DOHH2 (cell line): ENCODE measurements at regions not wholly inside any gene's neighbourhood (a gene's known extent, or its start where the extent isn't known, plus 50 kb on each side); places are given as distances from the start of the nearest gene placed in this dataset.

Experiments used
- H3F3A ChIP-seq: fragments of 200-600 bp; sonication (generic), shearing (Covaris generic); 2 replicates; pipeline ENCODE4 v1.6.0; 2016; ENCODE audit warnings: antibody characterized with exemption, mild to moderate bottlenecking; ENCODE audit not compliant: control insufficient read depth, insufficient read depth
- H3K27ac ChIP-seq: fragments of 200-600 bp; sonication (generic); 2 replicates; pipeline ENCODE4 v1.5.1; 2014; ENCODE audit warnings: low read depth, mild to moderate bottlenecking, low read length, moderate library complexity
- H3K27me3 ChIP-seq: fragments of 200-600 bp; sonication (generic); 2 replicates; pipeline ENCODE4 v1.6.1; 2014; ENCODE audit warnings: mild to moderate bottlenecking, low read length, mixed read lengths; ENCODE audit not compliant: control insufficient read depth
- H3K36me3 ChIP-seq: fragments of 200-600 bp; sonication (generic); 2 replicates; pipeline ENCODE4 v1.6.1; 2014; ENCODE audit warnings: mild to moderate bottlenecking, low read length, moderate library complexity, mixed read lengths; ENCODE audit not compliant: control insufficient read depth
- H3K4me1 ChIP-seq: fragments of 200-600 bp; sonication (generic); 2 replicates; pipeline ENCODE4 v1.6.1; 2014; ENCODE audit warnings: mild to moderate bottlenecking, low read length, mixed read lengths; ENCODE audit not compliant: control insufficient read depth
- H3K4me2 ChIP-seq: fragments of 200-600 bp; sonication (generic); 2 replicates; pipeline ENCODE4 v1.6.0; 2014; ENCODE audit warnings: mild to moderate bottlenecking, low read length, moderate library complexity
- H3K4me3 ChIP-seq: fragments of 200-600 bp; sonication (generic); 2 replicates; pipeline ENCODE4 v1.5.1; 2014; ENCODE audit warnings: mild to moderate bottlenecking, low read length, mixed read lengths
- H3K79me2 ChIP-seq: fragments of 200-600 bp; sonication (generic); 2 replicates; pipeline ENCODE4 v1.6.1; 2014; ENCODE audit warnings: mild to moderate bottlenecking, low read length, mixed read lengths; ENCODE audit not compliant: control insufficient read depth
- H3K9me2 ChIP-seq: fragments of 200-600 bp; sonication (generic); replicated peaks from 2 replicates; pipeline ENCODE4 v1.6.1; 2014; ENCODE audit warnings: mild to moderate bottlenecking, low read length, mixed read lengths; ENCODE audit not compliant: control insufficient read depth
- H3K9me3 ChIP-seq: fragments of 200-600 bp; sonication (generic); 2 replicates; pipeline ENCODE4 v1.6.1; 2014; ENCODE audit warnings: antibody characterized with exemption, low read length, mixed read lengths; ENCODE audit not compliant: control insufficient read depth, insufficient read depth
- H4K20me1 ChIP-seq: fragments of 200-600 bp; sonication (generic); 2 replicates; pipeline ENCODE4 v1.6.0; 2014; ENCODE audit warnings: low read depth, mild to moderate bottlenecking, antibody characterized with exemption, low read length, moderate library complexity; ENCODE audit not compliant: control insufficient read depth, insufficient read depth
- CTCF ChIP-seq: fragments of 200-600 bp; sonication (generic); IDR thresholded peaks from one replicate; pipeline ENCODE4 v1.5.1; 2014; ENCODE audit warnings: antibody characterized with exemption, mild to moderate bottlenecking, low read depth, low read length; ENCODE audit not compliant: poor library complexity, severe bottlenecking
- EZH2phosphoT487 ChIP-seq: fragments of 200-600 bp; sonication (generic); IDR thresholded peaks from 2 replicates; pipeline ENCODE4 v1.6.1; 2017; ENCODE audit warnings: borderline replicate concordance, mild to moderate bottlenecking, antibody characterized with exemption, low read length, moderate library complexity, mixed read lengths

GRCh38 chr2:176675271-176675949 is 406.2 kb downstream of the MTX2 start:
- Histone ChIP-seq H3K27me3 (no peaks in the 10 kb centered on the region), H3F3A (no peaks in the 10 kb centered on the region), H3K4me3 (no peak overlapping the region), H4K20me1 (no peaks in the 10 kb centered on the region), H3K9me2 (no peaks in the 10 kb centered on the region), H3K4me2 (no peak overlapping the region), H3K4me1 (no peaks in the 10 kb centered on the region), H3K9me3 (no peaks in the 10 kb centered on the region), H3K79me2 (no peaks in the 10 kb centered on the region), H3K36me3 (no peaks in the 10 kb centered on the region), H3K27ac (no peak overlapping the region)
- TF ChIP-seq EZH2phosphoT487 (no peak), CTCF (no peak)

GRCh38 chr2:176677746-176678265 is 408.6 kb downstream of the MTX2 start:
- no peaks in the 10 kb centered on the region for H3K9me2 ChIP-seq
- H3K27ac ChIP-seq: no peak overlapping the region
- no peaks in the 10 kb centered on the region for H3K79me2 ChIP-seq
- no peaks in the 10 kb centered on the region for H3K9me3 ChIP-seq
- no peak overlapping the region for H3K4me3 ChIP-seq
- H4K20me1 ChIP-seq: no peaks in the 10 kb centered on the region
- H3K27me3 ChIP-seq: 0 out of 2 replicates have a peak, but pooled peaks cover 2% of the 10 kb centered on the region
- H3K4me1 ChIP-seq: no peaks in the 10 kb centered on the region
- H3K36me3 ChIP-seq: no peaks in the 10 kb centered on the region
- TF ChIP-seq CTCF (no peak), EZH2phosphoT487 (no peak)
- H3K4me2 ChIP-seq: no peak overlapping the region
- H3F3A ChIP-seq: no peaks in the 10 kb centered on the region

DNA sequence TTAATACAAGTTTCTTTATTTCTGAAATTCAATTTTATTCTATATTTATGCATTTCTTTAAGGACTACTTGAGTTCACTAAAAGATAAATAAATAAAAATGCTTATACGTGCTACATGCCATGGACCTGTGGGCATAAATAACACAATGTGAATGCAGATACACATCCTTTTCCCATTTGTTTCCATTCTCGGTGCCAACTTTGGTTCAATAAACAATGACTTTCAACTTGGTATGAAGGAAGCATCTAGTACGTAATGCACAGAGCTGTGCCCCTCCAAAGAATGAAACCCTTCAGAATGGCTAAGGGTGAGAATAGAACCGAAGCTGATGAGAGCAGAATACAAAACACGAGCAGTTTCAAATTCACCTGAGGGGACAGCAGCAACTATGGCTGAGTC is 409.3 kb downstream of the MTX2 start:
- H3K4me1 ChIP-seq: no peaks in the 10 kb centered on the region
- H3K9me3 ChIP-seq: no peaks in the 10 kb centered on the region
- TF ChIP-seq EZH2phosphoT487: no peak
- no peak for TF ChIP-seq CTCF
- H4K20me1 ChIP-seq: no peaks in the 10 kb centered on the region
- H3K4me2 ChIP-seq: no peak overlapping the region
- H3K4me3 ChIP-seq: no peak overlapping the region
- no peaks in the 10 kb centered on the region for H3K9me2 ChIP-seq
- H3F3A ChIP-seq: no peaks in the 10 kb centered on the region
- H3K27ac ChIP-seq: no peak overlapping the region
- H3K79me2 ChIP-seq: no peaks in the 10 kb centered on the region
- no peaks in the 10 kb centered on the region for H3K36me3 ChIP-seq
- H3K27me3 ChIP-seq: 0 out of 2 replicates have a peak, but pooled peaks cover 2% of the 10 kb centered on the region
